Neural cell (in vitro differentiated cells): ENCODE measurements at regions not wholly inside any gene's neighbourhood (a gene's known extent, or its start where the extent isn't known, plus 50 kb on each side); places are given as distances from the start of the nearest gene placed in this dataset.

Experiments used
- CTCF ChIP-seq: fragments of 450-650 bp; IDR thresholded peaks from 2 replicates; pipeline ENCODE4 v1.5.1; 2014; ENCODE audit warnings: antibody characterized with exemption, mild to moderate bottlenecking, moderate library complexity; ENCODE audit not compliant: poor library complexity, severe bottlenecking
- EP300 ChIP-seq: fragments of 450-650 bp; conservative IDR thresholded peaks from 2 replicates; pipeline ENCODE4 v1.6.1; 2014; ENCODE audit warnings: antibody characterized with exemption, mild to moderate bottlenecking, moderate library complexity; ENCODE audit not compliant: poor library complexity, severe bottlenecking
- EZH2 ChIP-seq: fragments of 200-600, 300-800 bp; shearing (Covaris generic), sonication (generic); IDR thresholded peaks from 2 replicates; pipeline ENCODE4 v1.6.1; 2014; ENCODE audit warnings: antibody characterized with exemption, low read length, borderline replicate concordance, mild to moderate bottlenecking; ENCODE audit not compliant: insufficient read depth, poor library complexity, severe bottlenecking
- MXI1 ChIP-seq: fragments of 450-650 bp; conservative IDR thresholded peaks from 2 replicates; pipeline ENCODE4 v1.6.1; 2014; ENCODE audit warnings: antibody characterized with exemption, mild to moderate bottlenecking; ENCODE audit not compliant: poor library complexity, severe bottlenecking
- POLR2AphosphoS5 ChIP-seq: IDR thresholded peaks from 2 replicates; pipeline ENCODE4 v1.6.1; 2012
- TAF1 ChIP-seq: IDR thresholded peaks from 2 replicates; pipeline ENCODE4 v1.6.1; 2012; ENCODE audit warnings: low read depth

- TF ChIP-seq CTCF (no peak), EZH2 (no peak), POLR2AphosphoS5 (no peak), TAF1 (no peak), EP300 (no peak), MXI1 (no peak)
Observed at GRCh38 chr22:22407061-22407460, 101.5 kb downstream of the ZNF280B start.
